ENCODE measurements at regions not wholly inside any gene's neighbourhood (a gene's known extent, or its start where the extent isn't known, plus 50 kb on each side); places are given as distances from the start of the nearest gene placed in this dataset.

DNA sequence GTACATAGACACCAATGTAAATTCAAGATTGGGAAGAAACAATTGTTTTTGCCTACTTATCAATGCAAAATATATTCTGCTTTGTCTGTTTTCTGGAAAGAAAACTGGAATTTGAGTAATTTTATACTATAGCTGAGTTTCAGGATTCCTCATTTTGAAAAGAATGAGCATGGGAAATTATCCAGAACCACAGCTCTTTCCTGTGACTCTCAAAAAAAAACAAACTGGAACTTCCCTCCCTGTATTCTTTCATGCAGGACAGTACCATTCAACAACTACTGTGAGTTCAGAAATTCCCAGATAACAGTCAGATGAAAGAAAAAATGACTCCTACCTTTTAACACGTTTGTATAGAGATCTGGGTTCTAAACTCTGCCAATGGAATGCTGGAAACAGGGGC lies 372.4 kb downstream of the TGFB2 start:
- WGBS = no CpG with 5 or more reads among the region's 1 CpG
- no peak overlapping the region for H2BK12ac ChIP-seq (ENCODE audit: low read length in 2 of 2)
- H3K23ac ChIP-seq (ENCODE audit: low read length in 2 of 2) = no peak overlapping the region
- no peak overlapping the region for H3K18ac ChIP-seq (ENCODE audit: low read depth in 1 of 2, low read length in 2 of 2)
- H4K8ac ChIP-seq (ENCODE audit: low read length) = no peak overlapping the region
- no peak overlapping the region for H2BK15ac ChIP-seq (ENCODE audit: low read depth, poor library complexity, severe bottlenecking)
- H3K9me3 ChIP-seq (ENCODE audit: control insufficient read depth, low read length) = no peaks in the 10 kb centered on the region
- no peak overlapping the region for H2AK5ac ChIP-seq (ENCODE audit: low read length, severe bottlenecking)
- no peak overlapping the region for H3K9ac ChIP-seq (ENCODE audit: low read length)
- H3K4me1 ChIP-seq (ENCODE audit: control insufficient read depth, insufficient read depth, low read depth, low read length) = no peaks in the 10 kb centered on the region
- H2BK5ac ChIP-seq (ENCODE audit: low read depth, low read length, poor library complexity, severe bottlenecking) = no peak overlapping the region
- H3K27me3 ChIP-seq (ENCODE audit: control insufficient read depth in 1 of 2, insufficient read depth in 1 of 2, low read length in 2 of 2) = no peaks in the 10 kb centered on the region
- peak overlapping the region; percentile 66 for H3K27ac ChIP-seq (ENCODE audit: low read length, poor library complexity, severe bottlenecking)
- H3K4ac ChIP-seq (ENCODE audit: low read depth in 1 of 2, low read length in 2 of 2) = no peak overlapping the region
- H3K4me3 ChIP-seq (ENCODE audit: insufficient read depth in 1 of 2, low read depth in 1 of 2, low read length in 2 of 2) = no peak overlapping the region
- no peak overlapping the region for H2BK120ac ChIP-seq (ENCODE audit: low read depth, low read length)
- H2AFZ ChIP-seq (ENCODE audit: low read depth, low read length) = no peak overlapping the region
- no peak overlapping the region for H3K14ac ChIP-seq (ENCODE audit: low read length in 2 of 2)
- no peaks in the 10 kb centered on the region for H3K79me1 ChIP-seq (replicated peaks; ENCODE audit: low read length, poor library complexity, severe bottlenecking)
- no peak overlapping the region for H4K91ac ChIP-seq (ENCODE audit: low read length)
- H3K36me3 ChIP-seq (ENCODE audit: control insufficient read depth in 1 of 2, insufficient read depth in 2 of 2, low read depth in 1 of 2, low read length in 2 of 2) = no peaks in the 10 kb centered on the region
- peak overlapping the region; percentile 39 for H3K4me2 ChIP-seq (ENCODE audit: low read length, poor library complexity, severe bottlenecking)
- no peak for DNase-seq

GRCh38 chr1:218718206-218718605 lies 373.1 kb downstream of the TGFB2 start:
- H3K4me2 ChIP-seq (ENCODE audit: low read length, poor library complexity, severe bottlenecking) = no peak overlapping the region
- H3K36me3 ChIP-seq (ENCODE audit: control insufficient read depth in 1 of 2, insufficient read depth in 2 of 2, low read depth in 1 of 2, low read length in 2 of 2) = no peaks in the 10 kb centered on the region
- no peak overlapping the region for H3K9ac ChIP-seq (ENCODE audit: low read length)
- H3K4ac ChIP-seq (ENCODE audit: low read depth in 1 of 2, low read length in 2 of 2) = no peak overlapping the region
- no peak overlapping the region for H2BK5ac ChIP-seq (ENCODE audit: low read depth, low read length, poor library complexity, severe bottlenecking)
- H3K27me3 ChIP-seq (ENCODE audit: control insufficient read depth in 1 of 2, insufficient read depth in 1 of 2, low read length in 2 of 2) = no peaks in the 10 kb centered on the region
- H2AK5ac ChIP-seq (ENCODE audit: low read length, severe bottlenecking) = no peak overlapping the region
- H3K18ac ChIP-seq (ENCODE audit: low read depth in 1 of 2, low read length in 2 of 2) = no peak overlapping the region
- H2BK12ac ChIP-seq (ENCODE audit: low read length in 2 of 2) = no peak overlapping the region
- H2AFZ ChIP-seq (ENCODE audit: low read depth, low read length) = no peak overlapping the region
- H3K4me1 ChIP-seq (ENCODE audit: control insufficient read depth, insufficient read depth, low read depth, low read length) = no peaks in the 10 kb centered on the region
- H4K91ac ChIP-seq (ENCODE audit: low read length) = no peak overlapping the region
- no peak overlapping the region for H4K8ac ChIP-seq (ENCODE audit: low read length)
- no peak overlapping the region for H2BK120ac ChIP-seq (ENCODE audit: low read depth, low read length)
- no peaks in the 10 kb centered on the region for H3K79me1 ChIP-seq (replicated peaks; ENCODE audit: low read length, poor library complexity, severe bottlenecking)
- WGBS = 82% methylated on average over 3 of the region's 3 CpGs
- no peaks in the 10 kb centered on the region for H3K9me3 ChIP-seq (ENCODE audit: control insufficient read depth, low read length)
- peak overlapping the region; percentile 66 for H3K27ac ChIP-seq (ENCODE audit: low read length, poor library complexity, severe bottlenecking)
- no peak overlapping the region for H2BK15ac ChIP-seq (ENCODE audit: low read depth, poor library complexity, severe bottlenecking)
- H3K4me3 ChIP-seq (ENCODE audit: insufficient read depth in 1 of 2, low read depth in 1 of 2, low read length in 2 of 2) = no peak overlapping the region
- H3K23ac ChIP-seq (ENCODE audit: low read length in 2 of 2) = no peak overlapping the region
- no peak for DNase-seq
- H3K14ac ChIP-seq (ENCODE audit: low read length in 2 of 2) = no peak overlapping the region

- WGBS = 67% methylated on average over 2 of the region's 4 CpGs
- no peak overlapping the region for H3K18ac ChIP-seq (ENCODE audit: low read depth in 1 of 2, low read length in 2 of 2)
- no peak overlapping the region for H3K14ac ChIP-seq (ENCODE audit: low read length in 2 of 2)
- no peaks in the 10 kb centered on the region for H3K79me1 ChIP-seq (replicated peaks; ENCODE audit: low read length, poor library complexity, severe bottlenecking)
- no peaks in the 10 kb centered on the region for H3K27me3 ChIP-seq (ENCODE audit: control insufficient read depth in 1 of 2, insufficient read depth in 1 of 2, low read length in 2 of 2)
- H3K23ac ChIP-seq (ENCODE audit: low read length in 2 of 2) = no peak overlapping the region
- no peak overlapping the region for H3K4me2 ChIP-seq (ENCODE audit: low read length, poor library complexity, severe bottlenecking)
- H4K8ac ChIP-seq (ENCODE audit: low read length) = no peak overlapping the region
- no peak overlapping the region for H4K91ac ChIP-seq (ENCODE audit: low read length)
- H2AK5ac ChIP-seq (ENCODE audit: low read length, severe bottlenecking) = no peak overlapping the region
- no peak overlapping the region for H2BK5ac ChIP-seq (ENCODE audit: low read depth, low read length, poor library complexity, severe bottlenecking)
- no peak overlapping the region for H3K4ac ChIP-seq (ENCODE audit: low read depth in 1 of 2, low read length in 2 of 2)
- no peak for DNase-seq
- H3K9me3 ChIP-seq (ENCODE audit: control insufficient read depth, low read length) = no peaks in the 10 kb centered on the region
- no peak overlapping the region for H2BK12ac ChIP-seq (ENCODE audit: low read length in 2 of 2)
- no peak overlapping the region for H3K4me3 ChIP-seq (ENCODE audit: insufficient read depth in 1 of 2, low read depth in 1 of 2, low read length in 2 of 2)
- H2BK120ac ChIP-seq (ENCODE audit: low read depth, low read length) = no peak overlapping the region
- H2BK15ac ChIP-seq (ENCODE audit: low read depth, poor library complexity, severe bottlenecking) = no peak overlapping the region
- no peaks in the 10 kb centered on the region for H3K4me1 ChIP-seq (ENCODE audit: control insufficient read depth, insufficient read depth, low read depth, low read length)
- H2AFZ ChIP-seq (ENCODE audit: low read depth, low read length) = no peak overlapping the region
- no peak overlapping the region for H3K9ac ChIP-seq (ENCODE audit: low read length)
- no peak overlapping the region for H3K27ac ChIP-seq (ENCODE audit: low read length, poor library complexity, severe bottlenecking)
- no peaks in the 10 kb centered on the region for H3K36me3 ChIP-seq (ENCODE audit: control insufficient read depth in 1 of 2, insufficient read depth in 2 of 2, low read depth in 1 of 2, low read length in 2 of 2)
Measured at GRCh38 chr1:218718977-218719376, 373.8 kb downstream of the TGFB2 start.

DNA sequence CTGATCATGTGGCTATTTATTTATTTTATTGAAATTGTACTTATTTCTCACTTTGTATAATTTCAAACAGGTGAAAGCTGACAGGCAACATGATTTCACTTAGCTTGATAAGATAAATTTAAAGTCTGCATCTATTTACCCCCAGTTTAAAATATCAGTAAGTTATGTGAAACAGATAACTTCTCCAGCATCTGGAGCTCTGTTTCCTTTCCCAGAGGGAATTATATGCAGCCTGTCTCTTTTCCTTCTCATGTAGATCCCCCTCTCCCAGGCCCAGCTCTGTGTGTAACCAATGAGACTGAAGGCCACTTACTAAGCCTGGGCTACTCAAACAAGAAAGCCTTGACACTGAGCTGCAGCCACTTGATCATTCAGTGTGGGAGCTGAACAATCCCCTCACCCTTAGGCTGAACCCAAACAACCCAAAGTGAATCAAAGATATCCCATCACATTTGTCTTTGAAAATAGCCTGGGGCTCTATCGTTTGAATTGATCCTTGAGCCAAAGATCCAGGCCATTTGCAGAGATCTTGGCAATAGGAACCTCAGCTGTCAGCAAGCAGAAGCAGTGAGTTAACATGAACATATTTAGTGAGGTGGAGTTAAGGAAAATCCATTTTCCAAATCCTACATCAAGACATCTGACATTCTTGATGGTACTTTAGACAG lies 383.9 kb downstream of the TGFB2 start:
- no peak overlapping the region for H3K4ac ChIP-seq (ENCODE audit: low read depth in 1 of 2, low read length in 2 of 2)

More for the DNA sequence above, 383.9 kb downstream of the TGFB2 start:
- Histone ChIP-seq H3K79me1 (replicated peaks; ENCODE audit: low read length, poor library complexity, severe bottlenecking) (no peaks in the 10 kb centered on the region), H4K91ac (ENCODE audit: low read length) (no peak overlapping the region), H3K4me3 (ENCODE audit: insufficient read depth in 1 of 2, low read depth in 1 of 2, low read length in 2 of 2) (no peak overlapping the region), H3K4me2 (ENCODE audit: low read length, poor library complexity, severe bottlenecking) (no peak overlapping the region), H2BK5ac (ENCODE audit: low read depth, low read length, poor library complexity, severe bottlenecking) (no peak overlapping the region), H2BK15ac (ENCODE audit: low read depth, poor library complexity, severe bottlenecking) (no peak overlapping the region), H3K27ac (ENCODE audit: low read length, poor library complexity, severe bottlenecking) (no peak overlapping the region), H3K27me3 (ENCODE audit: control insufficient read depth in 1 of 2, insufficient read depth in 1 of 2, low read length in 2 of 2) (no peaks in the 10 kb centered on the region), H3K36me3 (ENCODE audit: control insufficient read depth in 1 of 2, insufficient read depth in 2 of 2, low read depth in 1 of 2, low read length in 2 of 2) (no peaks in the 10 kb centered on the region), H3K18ac (ENCODE audit: low read depth in 1 of 2, low read length in 2 of 2) (no peak overlapping the region), H3K23ac (ENCODE audit: low read length in 2 of 2) (no peak overlapping the region), H2BK120ac (ENCODE audit: low read depth, low read length) (no peak overlapping the region), H2AFZ (ENCODE audit: low read depth, low read length) (no peak overlapping the region), H2AK5ac (ENCODE audit: low read length, severe bottlenecking) (no peak overlapping the region), H2BK12ac (ENCODE audit: low read length in 2 of 2) (no peak overlapping the region), H3K14ac (ENCODE audit: low read length in 2 of 2) (no peak overlapping the region), H3K9me3 (ENCODE audit: control insufficient read depth, low read length) (no peaks in the 10 kb centered on the region), H3K4me1 (ENCODE audit: control insufficient read depth, insufficient read depth, low read depth, low read length) (no peaks in the 10 kb centered on the region), H3K9ac (ENCODE audit: low read length) (no peak overlapping the region), H4K8ac (ENCODE audit: low read length) (no peak overlapping the region)
- 100% methylated on average over 1 of the region's 1 CpG for WGBS
- DNase-seq = no peak

All from mesenchymal stem cell (in vitro differentiated cells and primary cell).